ENCODE measurements at regions not wholly inside any gene's neighbourhood (a gene's known extent, or its start where the extent isn't known, plus 50 kb on each side); places are given as distances from the start of the nearest gene placed in this dataset.

GRCh38 chr3:17949101-17949500 lies 206.7 kb upstream of the TBC1D5 start:
- no peak for TF ChIP-seq CTCF (IDR thresholded peaks at IDR 0.05)
- ATAC-seq (ENCODE audit: low FRiP score), result no peak
- no peak for DNase-seq (ENCODE audit: low spot score)

GRCh38 chr3:17947833-17948232 lies 205.4 kb upstream of the TBC1D5 start:
- no peak for TF ChIP-seq CTCF (IDR thresholded peaks at IDR 0.05)
- DNase-seq (ENCODE audit: low spot score) (no peak), ATAC-seq (ENCODE audit: low FRiP score) (no peak)

- no peak for TF ChIP-seq CTCF (IDR thresholded peaks at IDR 0.05)
- no peak for DNase-seq (ENCODE audit: low spot score)
- ATAC-seq (ENCODE audit: low FRiP score), result no peak
Observed at GRCh38 chr3:17946619-17947018, 204.2 kb upstream of the TBC1D5 start.

GRCh38 chr3:17945799-17946399 lies 203.5 kb upstream of the TBC1D5 start:
- ATAC-seq (ENCODE audit: low FRiP score) (no peak), DNase-seq (ENCODE audit: low spot score) (no peak)
- TF ChIP-seq CTCF (IDR thresholded peaks at IDR 0.05), result no peak

GRCh38 chr3:17945018-17945798 lies 202.8 kb upstream of the TBC1D5 start:
- DNase-seq (ENCODE audit: low spot score) (no peak), ATAC-seq (ENCODE audit: low FRiP score) (peak; percentile 77)
- no peak for TF ChIP-seq CTCF (IDR thresholded peaks at IDR 0.05)

- ATAC-seq (ENCODE audit: low FRiP score) (no peak), DNase-seq (ENCODE audit: low spot score) (no peak)
- no peak for TF ChIP-seq CTCF (IDR thresholded peaks at IDR 0.05)
Observed at GRCh38 chr3:17942856-17943255, 200.4 kb upstream of the TBC1D5 start.

- DNase-seq (ENCODE audit: low spot score) (no peak), ATAC-seq (ENCODE audit: low FRiP score) (no peak)
- no peak for TF ChIP-seq CTCF (IDR thresholded peaks at IDR 0.05)
Observed at GRCh38 chr3:17941766-17942165, 199.3 kb upstream of the TBC1D5 start.
